Adrenal gland (tissue), 5 donors: ENCODE measurements at regions not wholly inside any gene's neighbourhood (a gene's known extent, or its start where the extent isn't known, plus 50 kb on each side); places are given as distances from the start of the nearest gene placed in this dataset.

Experiments
- POLR2A ChIP-seq, 2 donors: fragments of 450-650 bp; IDR thresholded peaks; one replicate each; pipeline ENCODE4 v1.6.1; 2017; ENCODE audit warnings: antibody characterized with exemption in 2 of 2, mild to moderate bottlenecking in 2 of 2, moderate library complexity in 1 of 2
- TF ChIP-seq, protein P1 (sequence below), 6 experiments: fragments of 450-650 bp in 4 of 6; fragments of 200-600 bp in 2 of 6; sonication (generic) in 1 of 6; IDR thresholded peaks; 1 replicate in 5 of 6; 2 replicates in 1 of 6; pipeline versions ENCODE4 v1.5.1 to v1.8.0; 2016 to 2021; ENCODE audit warnings: antibody characterized with exemption in 6 of 6, mild to moderate bottlenecking in 2 of 6, moderate library complexity in 1 of 6
- donor health status: DM: no; HTN: no; CAD: no.

DNA sequence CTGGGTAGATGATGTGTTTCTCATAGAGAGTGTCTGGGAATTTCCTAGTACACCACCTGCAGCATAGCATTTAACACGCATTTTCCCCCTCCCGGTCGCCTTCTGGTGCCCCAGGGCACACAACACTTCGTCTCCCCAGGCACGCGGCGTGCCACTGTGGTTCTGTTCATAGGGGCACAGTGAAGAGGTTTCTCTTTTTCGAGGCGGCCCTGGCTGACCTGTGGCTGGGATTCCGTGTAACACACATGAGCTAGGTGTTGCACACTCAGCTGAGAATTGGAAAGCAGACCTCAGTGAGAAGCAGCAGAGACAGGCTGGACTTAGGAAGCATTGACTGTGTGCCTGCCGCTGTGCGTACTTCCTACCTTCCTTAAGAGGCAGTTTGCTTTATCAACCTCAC is 214.3 kb upstream of the SHH start:
- TF ChIP-seq POLR2A (IDR thresholded peaks at IDR 0.05): no peak
- TF ChIP-seq, protein P1, sequence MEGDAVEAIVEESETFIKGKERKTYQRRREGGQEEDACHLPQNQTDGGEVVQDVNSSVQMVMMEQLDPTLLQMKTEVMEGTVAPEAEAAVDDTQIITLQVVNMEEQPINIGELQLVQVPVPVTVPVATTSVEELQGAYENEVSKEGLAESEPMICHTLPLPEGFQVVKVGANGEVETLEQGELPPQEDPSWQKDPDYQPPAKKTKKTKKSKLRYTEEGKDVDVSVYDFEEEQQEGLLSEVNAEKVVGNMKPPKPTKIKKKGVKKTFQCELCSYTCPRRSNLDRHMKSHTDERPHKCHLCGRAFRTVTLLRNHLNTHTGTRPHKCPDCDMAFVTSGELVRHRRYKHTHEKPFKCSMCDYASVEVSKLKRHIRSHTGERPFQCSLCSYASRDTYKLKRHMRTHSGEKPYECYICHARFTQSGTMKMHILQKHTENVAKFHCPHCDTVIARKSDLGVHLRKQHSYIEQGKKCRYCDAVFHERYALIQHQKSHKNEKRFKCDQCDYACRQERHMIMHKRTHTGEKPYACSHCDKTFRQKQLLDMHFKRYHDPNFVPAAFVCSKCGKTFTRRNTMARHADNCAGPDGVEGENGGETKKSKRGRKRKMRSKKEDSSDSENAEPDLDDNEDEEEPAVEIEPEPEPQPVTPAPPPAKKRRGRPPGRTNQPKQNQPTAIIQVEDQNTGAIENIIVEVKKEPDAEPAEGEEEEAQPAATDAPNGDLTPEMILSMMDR (IDR thresholded peaks at IDR 0.05): no peak
